SK-MEL-5 (cell line): ENCODE measurements at regions not wholly inside any gene's neighbourhood (a gene's known extent, or its start where the extent isn't known, plus 50 kb on each side); places are given as distances from the start of the nearest gene placed in this dataset.
"Not testable (repeated sequence)": the region's sequence is repeated elsewhere in the genome, so short reads cannot be mapped to it uniquely, and the experiment has no call there.

Source experiments
- DNase-seq: peaks from one replicate; pipeline ENCODE4 v3.0.0-alpha.2; 2016; ENCODE audit warnings: low read depth, low spot score
- in situ Hi-C: cut with HindIII; loops from 2 replicates; pipeline ENCODE4 v1.10.0; 2016; ENCODE audit warnings: low sequenced_read_pairs, high pct_unique_total_duplicates, low pct_unique_long_range_greater_than_20kb

- in situ Hi-C loops: no loop called here
- no peak for DNase-seq
These were observed 112.6 kb upstream of the ERRFI1 start for GRCh38 chr1:8138673-8139072.

DNA sequence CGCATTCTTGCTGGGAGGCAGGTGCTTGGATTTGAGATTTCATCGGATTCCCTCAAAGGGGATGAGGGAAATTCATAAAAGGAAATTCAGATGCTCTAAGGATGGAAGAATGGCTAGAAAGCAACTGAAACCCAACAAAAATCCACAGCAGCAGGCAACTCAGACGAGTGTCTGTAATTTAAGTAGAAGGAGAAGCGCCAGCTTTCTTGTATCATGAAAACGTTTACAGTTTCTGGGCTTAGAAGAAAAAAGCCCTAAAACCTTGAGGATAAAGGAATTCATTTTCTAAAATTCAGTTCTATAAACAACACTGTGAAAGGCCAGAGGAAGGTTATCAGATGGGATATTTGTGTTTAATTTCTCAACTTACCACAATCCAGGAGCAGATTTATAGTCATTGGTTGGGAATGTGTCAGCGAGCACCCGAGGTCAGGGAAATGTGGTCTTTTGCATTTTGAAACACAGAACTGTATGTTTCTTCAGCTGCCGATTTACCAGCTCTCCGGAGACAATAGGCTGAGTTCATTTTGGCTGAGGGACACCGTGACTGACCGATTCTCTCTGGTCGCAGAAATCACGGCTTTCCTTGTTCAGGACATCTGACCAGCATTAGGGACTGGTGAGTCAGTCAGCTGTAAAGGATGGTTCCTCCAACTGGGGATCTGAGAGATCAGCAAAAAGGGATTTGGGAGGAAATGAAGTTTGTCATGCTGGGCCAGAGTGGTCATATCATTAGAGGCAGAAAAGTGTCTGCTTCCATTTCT is 111.6 kb upstream of the ERRFI1 start:
- DNase-seq: peak; percentile 81
- in situ Hi-C loops: no loop called here

DNA sequence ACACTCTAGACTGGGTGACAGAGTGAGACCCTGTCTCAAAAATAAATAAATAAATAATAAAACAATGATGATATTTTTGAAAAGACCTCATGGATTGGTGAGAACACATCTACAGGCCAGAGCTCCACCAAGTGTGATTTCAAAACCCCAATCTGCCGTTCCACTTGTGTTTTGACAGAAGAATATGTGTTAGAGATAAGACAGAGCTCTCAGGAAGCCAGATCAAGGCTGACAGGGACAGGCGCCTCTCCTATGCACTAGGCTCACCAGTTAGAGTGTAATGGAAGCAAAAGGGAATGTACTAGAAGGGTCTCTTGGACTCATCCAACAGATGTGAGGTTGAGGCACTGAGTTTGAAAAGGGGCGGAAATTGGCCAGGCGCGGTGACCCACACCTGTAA is 110.7 kb upstream of the ERRFI1 start:
- DNase-seq: no peak
- in situ Hi-C loops: no loop called here

DNA sequence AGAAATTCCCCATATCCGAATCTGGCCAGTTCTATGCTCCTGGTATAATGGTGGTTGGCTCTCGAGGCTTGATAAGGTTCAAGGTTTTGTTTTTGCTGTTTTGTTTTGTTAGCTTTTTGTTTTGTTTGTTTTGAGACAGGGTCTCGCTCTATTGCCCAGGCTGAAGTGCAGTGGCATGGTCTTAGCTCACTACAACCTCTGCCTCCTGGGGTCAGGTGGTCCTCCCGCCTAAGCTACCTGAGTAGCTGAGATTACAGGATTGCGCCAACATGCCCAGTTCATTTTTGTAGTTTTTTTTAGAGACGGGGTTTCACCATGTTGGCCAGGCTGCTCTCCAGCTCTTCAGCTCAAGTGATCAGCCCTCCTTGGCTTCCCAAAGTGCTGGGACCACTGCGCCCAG is 109.1 kb upstream of the ERRFI1 start:
- DNase-seq: no peak
- in situ Hi-C loops: no loop called here

DNA sequence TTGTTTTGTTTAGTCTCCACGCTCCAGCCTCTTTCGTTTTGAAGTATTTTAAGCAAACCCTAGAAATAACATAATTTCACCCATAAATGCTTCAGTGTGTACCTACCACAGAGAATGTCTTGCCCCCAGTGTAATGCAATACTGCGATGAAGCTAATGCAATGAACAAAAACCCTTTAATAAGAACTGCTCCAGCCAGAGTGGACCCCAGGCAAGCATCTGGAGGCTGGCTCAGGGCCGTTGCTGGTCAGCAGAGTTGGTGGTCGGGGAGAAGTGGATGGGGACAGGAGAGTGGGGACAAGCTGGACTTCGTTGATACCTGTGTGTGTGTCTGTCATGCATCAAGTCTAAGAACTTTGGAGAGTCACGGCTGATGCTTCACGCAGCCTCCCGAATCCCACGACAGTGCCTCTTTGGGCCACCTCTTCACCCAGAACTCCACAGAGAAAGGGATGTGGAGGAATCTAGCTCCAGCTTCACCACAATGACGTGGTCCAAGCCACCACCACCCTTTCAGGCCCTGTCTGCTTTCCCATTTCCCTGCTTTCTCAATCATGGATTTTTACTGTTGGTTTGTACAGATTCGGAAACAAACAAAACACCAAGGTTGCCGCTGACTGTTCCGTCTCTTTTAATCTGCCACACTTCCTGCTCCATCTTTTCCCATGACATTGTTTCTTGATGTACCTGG is 108.6 kb upstream of the ERRFI1 start:
- no peak for DNase-seq
- in situ Hi-C loops: no loop called here

DNA sequence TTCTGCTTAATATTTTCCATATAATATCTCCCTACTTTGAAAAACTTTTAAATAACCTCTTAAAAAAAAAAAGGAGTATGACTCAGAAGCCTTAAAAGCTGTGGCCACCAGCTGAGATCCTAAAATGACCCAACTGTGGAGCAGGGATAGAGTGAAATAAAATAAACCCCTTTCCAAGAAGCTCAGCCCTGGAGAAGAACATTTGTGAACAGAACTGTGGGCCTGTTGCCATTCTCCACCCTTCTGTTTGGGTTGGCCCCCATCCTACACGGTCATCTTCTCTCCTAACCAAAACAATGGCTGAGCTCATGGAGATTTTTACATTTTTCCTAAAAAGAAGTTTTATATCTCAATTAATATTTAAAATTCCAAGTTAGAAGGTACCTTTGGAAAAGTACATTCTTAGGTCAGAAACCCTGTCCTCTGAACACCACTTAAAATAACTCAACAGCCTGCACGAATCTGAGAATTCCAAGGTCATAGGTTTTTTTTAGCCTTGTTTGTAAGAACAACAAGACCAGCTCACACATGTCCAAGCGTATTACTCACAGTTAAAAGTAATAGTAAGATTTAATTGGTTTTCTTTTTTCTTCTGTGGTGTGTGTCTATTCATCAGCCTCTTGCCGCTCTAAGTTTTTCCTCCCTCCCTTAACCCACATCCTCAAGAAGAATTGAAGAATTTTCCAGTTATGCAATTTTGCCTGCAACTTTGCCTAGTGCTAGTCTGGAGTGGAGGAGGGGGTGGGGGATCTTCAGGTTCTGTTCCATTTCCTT is 107.7 kb upstream of the ERRFI1 start:
- no peak for DNase-seq
- in situ Hi-C loops: no loop called here

GRCh38 chr1:8133190-8133589 is 107.1 kb upstream of the ERRFI1 start:
- in situ Hi-C loops: no loop called here
- DNase-seq: no peak

GRCh38 chr1:8127171-8127641 is 101.1 kb upstream of the ERRFI1 start:
- no peak for DNase-seq
- in situ Hi-C loops: no loop called here

GRCh38 chr1:8122477-8123407 is 96.6 kb upstream of the ERRFI1 start:
- DNase-seq: no peak
- in situ Hi-C loops: no loop called here

- no peak for DNase-seq
- in situ Hi-C loops: no loop called here
These were observed 96.0 kb upstream of the ERRFI1 start for GRCh38 chr1:8122160-8122476.

DNA sequence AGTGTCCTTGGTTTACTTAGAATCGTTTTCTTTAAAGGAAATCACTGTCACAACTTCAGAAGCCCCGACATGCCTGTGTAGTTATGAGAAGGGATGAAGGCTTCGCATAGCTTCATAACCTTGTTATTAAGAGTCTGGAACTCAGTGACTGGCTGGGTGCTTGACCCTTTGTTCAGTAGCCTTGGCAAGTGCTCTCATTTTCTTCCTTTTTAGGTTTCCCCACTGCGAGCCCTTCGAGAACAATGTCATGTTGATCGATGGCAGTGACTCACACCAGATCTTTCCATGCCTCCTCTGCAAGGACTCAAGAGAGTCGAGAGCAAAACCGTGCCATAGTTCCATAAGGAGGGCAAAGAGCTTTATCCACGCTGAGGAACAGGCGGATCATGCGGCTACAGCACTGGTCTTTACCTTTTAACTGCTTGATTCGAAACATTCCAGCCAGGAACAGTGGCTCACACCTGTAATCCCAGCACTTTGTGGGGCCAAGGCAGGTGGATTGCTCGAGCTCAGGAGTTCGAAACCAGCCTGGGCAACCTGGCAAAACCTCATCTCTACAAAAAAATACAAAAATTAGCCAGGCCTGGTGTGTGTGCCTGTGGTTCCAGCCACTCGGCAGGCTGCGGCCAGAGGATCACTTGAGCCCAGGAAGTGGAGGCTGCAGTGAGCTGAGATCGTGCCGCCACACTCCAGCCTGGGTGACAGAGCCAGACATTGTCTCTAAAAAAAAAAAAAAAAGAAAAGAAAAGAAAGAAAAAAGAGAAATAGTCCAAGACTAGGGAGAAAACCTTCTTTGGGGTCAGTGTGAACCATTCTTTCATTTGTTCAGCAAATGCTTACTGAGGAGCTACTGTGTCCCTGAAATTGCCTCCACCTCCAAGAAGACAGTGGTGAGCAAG is 95.4 kb upstream of the ERRFI1 start:
- in situ Hi-C loops: no loop called here
- DNase-seq: peak; percentile 21

DNA sequence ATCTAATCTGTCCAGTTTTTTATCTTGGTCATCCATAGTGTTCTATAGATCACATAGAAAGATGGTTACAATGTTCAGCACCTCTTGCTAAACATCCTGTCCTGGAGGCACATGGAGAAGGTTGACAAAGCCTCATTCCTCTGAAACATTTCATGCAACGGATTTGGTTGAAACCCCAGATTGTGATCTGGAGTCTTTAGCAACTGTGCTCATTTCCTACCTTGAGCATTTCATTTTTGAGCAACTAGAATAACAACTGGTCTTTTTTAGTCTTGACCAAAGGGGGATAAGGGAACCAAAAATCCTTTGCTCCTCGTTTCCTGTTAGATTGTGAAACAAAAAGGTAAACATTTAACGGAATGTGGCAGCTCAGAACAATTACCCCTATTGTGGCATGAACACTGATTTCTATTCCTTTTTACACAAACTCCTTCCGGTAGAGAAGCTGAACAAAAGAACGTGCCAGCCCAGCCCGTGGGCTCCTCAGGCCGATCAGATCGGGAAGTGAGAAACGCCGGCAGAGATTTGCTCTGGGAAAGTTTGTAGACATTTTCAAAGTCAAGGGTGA is 94.7 kb upstream of the ERRFI1 start:
- DNase-seq: peak; percentile 69
- in situ Hi-C loops: no loop called here

DNA sequence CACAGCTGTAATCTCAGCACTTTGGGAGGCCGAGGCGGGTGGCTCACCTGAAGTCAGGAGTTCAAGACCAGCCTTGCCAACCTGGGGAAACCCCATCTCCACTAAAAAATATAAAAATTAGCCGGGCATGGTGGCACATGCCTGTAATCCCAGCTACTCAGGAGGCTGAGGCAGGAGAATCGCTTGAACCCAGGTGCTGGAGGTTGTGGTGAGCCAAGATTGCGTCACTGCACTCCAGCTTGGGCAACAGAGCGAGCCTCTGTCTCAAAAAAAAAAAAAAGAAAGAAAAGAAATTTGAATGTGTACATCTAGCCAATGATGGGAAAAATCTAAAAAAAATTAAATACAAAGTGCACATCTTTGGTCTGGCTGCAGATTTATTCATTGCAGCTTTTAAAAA is 92.6 kb upstream of the ERRFI1 start:
- DNase-seq, in situ Hi-C loops: not testable (repeated sequence)

- in situ Hi-C loops: no loop called here
- no peak for DNase-seq
These were observed 91.9 kb upstream of the ERRFI1 start for GRCh38 chr1:8118031-8118451.

DNA sequence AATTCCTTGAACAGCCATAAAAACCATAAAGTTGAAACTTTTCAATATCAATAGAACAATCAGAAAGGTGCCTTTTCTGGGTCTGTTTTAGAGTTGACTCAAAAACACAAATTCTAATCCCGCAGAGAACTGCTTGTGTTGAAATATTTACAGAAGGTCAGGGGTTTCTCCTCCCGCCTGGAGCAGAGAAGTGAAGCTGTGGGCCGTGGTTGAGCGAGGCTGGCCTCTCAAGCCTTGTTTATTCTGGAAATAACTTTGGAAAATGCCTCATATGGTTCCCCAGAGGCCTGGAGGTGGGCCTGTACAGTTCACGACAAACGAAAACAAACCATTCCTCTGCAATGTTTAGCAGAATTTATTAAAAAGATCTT is 90.8 kb upstream of the ERRFI1 start:
- peak; percentile 13 for DNase-seq
- in situ Hi-C loops: no loop called here

- no peak for DNase-seq
- in situ Hi-C loops: no loop called here
These were observed 89.7 kb upstream of the ERRFI1 start for GRCh38 chr1:8115769-8116167.
